Progenitor cell of endocrine pancreas (in vitro differentiated cells): ENCODE measurements at regions not wholly inside any gene's neighbourhood (a gene's known extent, or its start where the extent isn't known, plus 50 kb on each side); places are given as distances from the start of the nearest gene placed in this dataset.

Source experiments
- DNase-seq: peaks from one replicate; pipeline ENCODE4 v3.0.0; 2021; ENCODE audit warnings: low spot score; ENCODE audit not compliant: unreplicated experiment
- H3K27ac Mint-ChIP-seq: 2 replicates; pipeline ENCODE4 v1.8.0; 2021; ENCODE audit warnings: mild to moderate bottlenecking, moderate library complexity, mixed read lengths
- H3K27me3 Mint-ChIP-seq: 2 replicates; pipeline ENCODE4 v1.8.0; 2021; ENCODE audit warnings: mixed read lengths
- H3K36me3 Mint-ChIP-seq: 2 replicates; pipeline ENCODE4 v1.8.0; 2022; ENCODE audit warnings: mixed read lengths; ENCODE audit not compliant: insufficient read depth
- H3K4me1 Mint-ChIP-seq: 2 replicates; pipeline ENCODE4 v1.8.0; 2021; ENCODE audit warnings: low read depth, mixed read lengths
- H3K4me3 Mint-ChIP-seq: 2 replicates; pipeline ENCODE4 v1.8.0; 2021; ENCODE audit warnings: low read depth, mild to moderate bottlenecking, moderate library complexity, mixed read lengths
- H3K9me3 Mint-ChIP-seq: 2 replicates; pipeline ENCODE4 v1.8.0; 2021; ENCODE audit warnings: low read depth, mixed read lengths
- TF ChIP-seq, protein P1 (sequence below): fragments of 200-600 bp; sonication (generic); IDR thresholded peaks from one replicate; pipeline ENCODE4 v1.5.0; 2021; ENCODE audit warnings: antibody characterized with exemption, mild to moderate bottlenecking; ENCODE audit not compliant: unreplicated experiment

DNA sequence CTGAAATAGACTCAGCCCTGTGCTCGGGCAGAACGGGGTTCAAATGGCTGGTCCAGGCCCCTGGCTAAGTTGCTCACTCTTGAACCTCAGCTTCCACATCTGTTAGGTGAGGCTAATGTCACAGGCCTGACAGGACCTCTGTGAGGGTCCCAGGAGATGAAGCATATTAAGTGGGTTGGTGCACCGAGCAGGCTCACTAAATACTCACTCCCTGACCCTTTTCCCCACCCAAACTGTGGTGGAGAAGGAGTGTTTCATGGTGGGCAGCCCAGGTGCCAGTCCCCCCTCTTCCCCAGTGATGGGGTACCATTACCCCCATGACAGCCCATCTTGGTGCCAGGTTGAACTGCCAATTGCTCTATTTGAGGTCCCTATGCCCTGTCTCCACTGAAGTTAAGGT is 286.0 kb downstream of the MYCN start:
- H3K4me1 Mint-ChIP-seq: peaks cover 3% of the 10 kb centered on the region
- H3K36me3 Mint-ChIP-seq: no peaks in the 10 kb centered on the region
- TF ChIP-seq, protein P1, sequence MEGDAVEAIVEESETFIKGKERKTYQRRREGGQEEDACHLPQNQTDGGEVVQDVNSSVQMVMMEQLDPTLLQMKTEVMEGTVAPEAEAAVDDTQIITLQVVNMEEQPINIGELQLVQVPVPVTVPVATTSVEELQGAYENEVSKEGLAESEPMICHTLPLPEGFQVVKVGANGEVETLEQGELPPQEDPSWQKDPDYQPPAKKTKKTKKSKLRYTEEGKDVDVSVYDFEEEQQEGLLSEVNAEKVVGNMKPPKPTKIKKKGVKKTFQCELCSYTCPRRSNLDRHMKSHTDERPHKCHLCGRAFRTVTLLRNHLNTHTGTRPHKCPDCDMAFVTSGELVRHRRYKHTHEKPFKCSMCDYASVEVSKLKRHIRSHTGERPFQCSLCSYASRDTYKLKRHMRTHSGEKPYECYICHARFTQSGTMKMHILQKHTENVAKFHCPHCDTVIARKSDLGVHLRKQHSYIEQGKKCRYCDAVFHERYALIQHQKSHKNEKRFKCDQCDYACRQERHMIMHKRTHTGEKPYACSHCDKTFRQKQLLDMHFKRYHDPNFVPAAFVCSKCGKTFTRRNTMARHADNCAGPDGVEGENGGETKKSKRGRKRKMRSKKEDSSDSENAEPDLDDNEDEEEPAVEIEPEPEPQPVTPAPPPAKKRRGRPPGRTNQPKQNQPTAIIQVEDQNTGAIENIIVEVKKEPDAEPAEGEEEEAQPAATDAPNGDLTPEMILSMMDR: no peak
- no peak overlapping the region for H3K4me3 Mint-ChIP-seq
- H3K27me3 Mint-ChIP-seq: peaks cover 41% of the 10 kb centered on the region
- H3K9me3 Mint-ChIP-seq: no peaks in the 10 kb centered on the region
- no peak overlapping the region for H3K27ac Mint-ChIP-seq
- DNase-seq: no peak

DNA sequence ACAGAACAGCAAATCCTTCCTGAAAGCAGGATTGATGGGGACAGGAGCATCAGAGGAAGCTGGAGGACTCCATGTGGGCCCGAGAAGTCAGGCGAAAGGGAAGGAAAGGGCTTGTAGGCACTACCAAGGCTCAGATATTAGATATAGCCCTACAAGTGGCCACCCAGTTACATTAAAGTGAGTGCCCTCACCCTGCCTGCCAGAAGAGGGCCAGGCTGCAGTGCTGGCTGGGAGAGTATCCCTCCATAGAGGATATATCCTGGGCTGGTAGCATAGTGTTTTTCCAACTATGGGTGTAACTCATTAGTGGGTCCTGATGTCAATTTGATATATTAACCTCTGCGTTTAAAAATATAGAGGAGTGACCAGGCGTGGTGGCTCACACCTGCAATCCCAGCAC is 285.2 kb downstream of the MYCN start:
- Mint-ChIP-seq H3K4me3 (no peak overlapping the region), H3K9me3 (no peaks in the 10 kb centered on the region), H3K4me1 (peaks cover 3% of the 10 kb centered on the region), H3K36me3 (no peaks in the 10 kb centered on the region), H3K27me3 (peaks cover 42% of the 10 kb centered on the region), H3K27ac (no peak overlapping the region)
- no peak for DNase-seq
- TF ChIP-seq, protein P1: no peak

DNA sequence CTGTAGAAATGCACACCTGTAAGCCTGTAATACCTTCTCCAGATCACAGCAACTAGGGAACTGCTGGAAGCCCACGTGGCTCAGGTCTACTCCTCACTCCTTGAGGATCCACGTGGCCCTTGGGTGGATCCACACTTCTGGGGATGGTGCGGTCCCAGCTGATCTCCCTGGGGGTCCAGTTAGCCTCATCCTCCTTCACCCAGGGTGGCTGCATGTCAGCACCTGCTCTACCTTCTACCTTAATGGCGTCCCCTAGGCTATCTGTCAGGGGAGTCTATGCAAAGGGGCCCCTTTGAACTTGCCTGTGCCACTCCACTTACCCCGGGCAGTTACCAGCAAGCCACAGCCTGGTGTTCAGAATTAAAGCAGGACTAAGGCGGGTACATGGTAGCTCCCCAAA is 284.7 kb downstream of the MYCN start:
- no peak overlapping the region for H3K4me3 Mint-ChIP-seq
- H3K27ac Mint-ChIP-seq: no peak overlapping the region
- no peak for DNase-seq
- H3K27me3 Mint-ChIP-seq: peaks cover 42% of the 10 kb centered on the region
- H3K36me3 Mint-ChIP-seq: no peaks in the 10 kb centered on the region
- no peaks in the 10 kb centered on the region for H3K9me3 Mint-ChIP-seq
- peaks cover 3% of the 10 kb centered on the region for H3K4me1 Mint-ChIP-seq
- TF ChIP-seq, protein P1: no peak

DNA sequence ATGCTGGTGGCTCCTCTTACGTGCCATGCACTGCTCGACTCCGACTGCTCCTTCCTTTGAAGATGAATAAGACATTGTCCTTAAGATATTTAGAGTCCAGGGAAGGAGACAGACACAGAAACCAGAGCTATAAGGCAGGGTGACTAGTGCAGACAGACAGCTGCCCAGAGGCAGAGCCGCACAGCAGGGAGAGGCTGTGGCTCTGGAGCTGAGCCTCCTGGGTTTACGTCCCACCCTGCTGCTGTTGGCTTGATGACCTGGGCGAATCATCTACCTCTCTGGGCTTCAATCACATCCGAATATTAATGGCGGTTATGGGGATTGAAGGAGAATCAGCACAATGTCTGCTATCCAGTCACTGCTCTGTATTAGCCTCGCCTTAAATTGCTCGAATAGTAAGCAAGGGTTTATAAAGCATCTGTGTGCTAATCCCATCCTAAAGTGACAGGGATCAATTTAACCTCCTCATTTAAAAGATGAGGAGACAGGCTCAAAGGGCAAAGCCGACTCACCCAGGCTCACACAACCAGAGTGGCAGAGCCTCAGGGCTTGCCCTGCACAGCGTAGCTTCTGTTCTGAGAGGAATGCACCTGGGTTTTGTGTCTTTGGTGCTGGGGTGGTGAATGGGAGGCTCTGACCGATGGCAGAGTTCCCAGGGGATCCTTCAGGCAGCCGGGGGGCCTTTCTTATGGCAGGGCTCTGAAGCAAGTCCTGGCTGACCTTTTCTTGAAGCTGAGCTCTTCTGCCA is 284.1 kb downstream of the MYCN start:
- no peak overlapping the region for H3K27ac Mint-ChIP-seq
- H3K4me1 Mint-ChIP-seq: peaks cover 3% of the 10 kb centered on the region
- no peak for DNase-seq
- no peaks in the 10 kb centered on the region for H3K9me3 Mint-ChIP-seq
- H3K4me3 Mint-ChIP-seq: no peak overlapping the region
- peaks cover 42% of the 10 kb centered on the region for H3K27me3 Mint-ChIP-seq
- TF ChIP-seq, protein P1: no peak
- H3K36me3 Mint-ChIP-seq: no peaks in the 10 kb centered on the region

DNA sequence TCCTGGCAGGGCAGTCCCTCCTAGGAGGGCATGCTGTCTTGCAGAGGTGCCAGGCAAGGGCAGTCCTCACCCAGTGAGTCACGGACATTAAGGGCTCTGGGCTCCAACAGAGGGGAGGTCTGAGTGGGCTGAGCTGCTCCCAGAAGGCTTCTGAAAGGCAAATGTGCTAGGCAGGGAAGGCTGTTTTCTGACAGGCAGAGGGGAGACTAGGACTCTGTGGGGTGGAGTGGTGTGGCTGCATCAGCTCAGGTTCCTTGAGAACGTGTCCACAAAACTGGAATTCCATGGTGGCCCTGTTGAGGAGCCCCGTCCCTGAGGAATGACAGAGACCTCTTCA is 283.5 kb downstream of the MYCN start:
- peaks cover 3% of the 10 kb centered on the region for H3K4me1 Mint-ChIP-seq
- DNase-seq: no peak
- no peaks in the 10 kb centered on the region for H3K36me3 Mint-ChIP-seq
- H3K27me3 Mint-ChIP-seq: peaks cover 38% of the 10 kb centered on the region
- no peak overlapping the region for H3K4me3 Mint-ChIP-seq
- H3K9me3 Mint-ChIP-seq: no peaks in the 10 kb centered on the region
- TF ChIP-seq, protein P1: no peak
- no peak overlapping the region for H3K27ac Mint-ChIP-seq
